ENCODE measurements at regions not wholly inside any gene's neighbourhood (a gene's known extent, or its start where the extent isn't known, plus 50 kb on each side); places are given as distances from the start of the nearest gene placed in this dataset.
"Not testable (repeated sequence)": the region's sequence is repeated elsewhere in the genome, so short reads cannot be mapped to it uniquely, and the experiment has no call there.

DNA sequence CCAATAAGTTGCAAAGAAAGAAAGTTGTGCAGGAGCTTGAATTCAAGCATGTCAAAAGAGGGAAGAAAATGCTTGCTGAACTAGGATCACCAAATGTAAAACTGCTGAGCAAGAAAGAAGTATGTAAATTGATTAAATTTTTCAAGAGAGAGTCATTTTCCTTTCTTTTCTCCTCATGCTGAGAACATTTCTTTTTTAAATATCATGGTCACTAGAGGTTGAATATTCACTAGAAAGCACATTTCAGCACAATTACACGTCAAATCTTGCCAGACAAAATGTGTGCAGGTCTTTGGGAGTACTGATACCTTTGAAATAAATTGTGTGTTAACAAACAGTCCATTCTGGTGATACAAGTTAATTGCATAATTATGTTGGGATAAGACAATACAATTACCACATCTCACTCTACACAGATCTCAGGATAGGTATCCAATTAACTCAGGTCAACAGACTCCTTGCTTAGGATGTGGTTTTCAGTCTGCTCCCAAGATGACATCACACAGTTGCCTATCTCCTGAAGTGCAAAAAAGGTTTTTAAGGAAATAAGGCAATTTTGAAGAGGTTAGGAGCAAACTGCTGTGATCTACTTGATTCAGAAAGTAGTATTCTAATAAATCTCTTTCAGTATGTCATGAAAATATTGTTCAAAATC is 862.2 kb downstream of the RPS29 start:
- DNase-seq (ENCODE audit: low spot score): no peak

DNA sequence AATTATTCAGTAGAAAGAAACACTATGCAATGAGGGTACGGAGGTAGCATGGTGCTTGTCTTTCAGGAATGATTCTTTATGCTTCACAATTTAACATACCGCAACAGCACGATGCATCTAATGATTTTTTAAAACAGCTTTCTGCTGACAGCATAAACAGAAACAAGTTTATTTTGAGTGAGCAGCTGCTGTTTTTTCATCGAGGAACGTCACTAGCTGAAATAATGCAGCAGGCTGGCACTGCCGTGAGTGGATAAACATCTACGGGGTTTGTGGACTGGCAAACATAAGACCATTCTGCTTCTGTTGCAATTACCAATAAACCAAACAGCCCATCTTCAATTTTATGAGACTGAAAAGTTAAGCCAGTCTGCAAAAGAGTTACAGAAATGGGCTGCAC is 871.8 kb downstream of the RPS29 start:
- DNase-seq (ENCODE audit: low spot score): no peak

DNA sequence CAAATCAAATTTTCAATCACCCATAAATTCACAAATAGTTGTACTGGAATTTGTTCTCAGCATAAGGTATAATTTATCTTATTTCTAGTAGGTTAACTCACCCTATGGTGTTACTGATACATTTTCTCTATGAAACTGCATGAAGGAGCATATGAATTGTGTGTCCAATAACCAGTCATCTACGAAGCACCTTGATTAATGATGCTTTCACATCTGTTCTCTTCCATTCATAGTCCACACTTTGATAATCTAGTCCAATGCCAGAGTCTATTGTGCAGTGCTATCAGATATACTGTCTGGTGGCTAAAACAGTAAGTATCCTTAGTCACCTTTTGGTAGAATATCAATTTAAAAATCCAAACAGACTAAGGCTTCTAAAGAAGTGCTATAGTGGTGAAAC is 876.0 kb downstream of the RPS29 start:
- no peak for DNase-seq (ENCODE audit: low spot score)

- no peak for DNase-seq (ENCODE audit: low spot score)
Observed at GRCh38 chr14:48709277-48709785, 876.8 kb downstream of the RPS29 start.

DNA sequence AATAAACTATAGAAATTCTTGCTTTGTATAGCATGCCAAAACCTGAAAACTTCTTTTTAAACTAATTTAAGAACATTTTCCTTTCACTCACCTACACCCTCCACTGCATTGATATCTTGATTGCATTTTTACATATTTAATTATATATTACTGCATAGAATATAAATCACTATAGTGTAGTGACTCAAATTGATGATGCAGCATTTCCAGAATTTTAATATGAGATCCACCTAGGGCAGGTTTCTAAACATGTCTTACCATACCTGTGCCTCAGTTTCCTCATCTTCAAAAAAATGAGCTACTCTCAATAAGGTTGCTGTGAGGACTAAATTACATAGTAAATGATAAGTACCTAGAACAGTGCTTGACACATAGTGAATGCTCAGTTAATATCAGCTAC is 881.5 kb downstream of the RPS29 start:
- DNase-seq (ENCODE audit: low spot score): no peak

GRCh38 chr14:48703728-48704467 is 882.3 kb downstream of the RPS29 start:
- no peak for DNase-seq (ENCODE audit: low spot score)

- not testable (repeated sequence) for DNase-seq (ENCODE audit: low spot score)
Observed at GRCh38 chr14:48697362-48697761, 888.8 kb downstream of the RPS29 start.

DNA sequence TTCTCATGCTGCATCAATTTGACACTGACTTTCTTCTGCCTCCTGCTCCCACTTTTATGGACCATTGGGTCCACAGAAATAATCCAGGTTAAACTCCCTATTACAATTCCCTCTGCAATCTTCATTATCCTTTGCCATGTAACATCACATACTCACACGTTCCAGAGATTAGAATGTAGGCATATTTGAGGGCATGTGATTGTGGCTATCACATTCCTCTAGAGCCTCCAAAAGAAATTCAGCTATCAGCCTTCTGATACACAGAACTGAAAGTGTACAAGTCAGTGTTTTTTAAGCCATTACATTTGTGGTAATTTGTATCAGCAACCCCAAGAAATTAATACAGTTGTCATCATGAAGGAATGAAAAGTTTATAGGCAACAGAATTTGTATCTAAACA is 892.4 kb downstream of the RPS29 start:
- no peak for DNase-seq (ENCODE audit: low spot score)

- peak; percentile 18 for DNase-seq (ENCODE audit: low spot score)
Observed at GRCh38 chr14:48690349-48690748, 895.8 kb downstream of the RPS29 start.

- no peak for DNase-seq (ENCODE audit: low spot score)
Observed at GRCh38 chr14:48686650-48687049, 899.5 kb downstream of the RPS29 start.

GRCh38 chr14:48672506-48672905 is 913.7 kb downstream of the RPS29 start:
- DNase-seq (ENCODE audit: low spot score): no peak

GRCh38 chr14:48670939-48671338 is 915.2 kb downstream of the RPS29 start:
- DNase-seq (ENCODE audit: low spot score): no peak

DNA sequence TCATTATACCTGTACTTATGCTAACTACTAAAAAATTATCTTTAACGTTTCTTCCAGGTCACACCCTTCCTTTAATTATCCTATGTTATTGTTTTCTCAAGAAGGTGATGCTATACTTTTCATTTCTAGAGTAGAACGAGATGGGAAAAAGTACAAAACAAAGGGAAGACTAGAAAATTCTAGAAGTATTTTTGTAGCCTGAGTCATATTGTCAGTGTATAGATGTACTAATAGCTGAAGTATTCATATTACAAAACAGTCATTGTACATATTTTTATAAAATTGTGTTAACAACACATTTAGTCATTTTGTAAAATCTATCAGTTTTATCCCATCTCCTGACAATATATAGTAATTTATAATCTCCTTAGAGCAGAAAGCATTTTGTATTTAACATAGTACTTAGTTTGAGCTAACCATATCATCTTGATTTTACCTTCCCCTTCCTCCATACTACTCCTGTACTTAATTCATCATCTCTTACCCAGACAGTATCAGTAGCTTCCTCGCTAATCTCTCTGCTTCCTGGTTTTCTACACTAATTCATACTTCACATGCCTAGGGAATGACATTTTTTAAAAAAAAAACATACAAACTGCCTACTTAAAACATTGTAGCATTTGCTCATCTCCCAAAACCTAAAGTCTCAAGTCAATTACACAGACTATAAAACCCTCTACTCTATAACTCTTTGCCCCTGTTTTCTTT is 920.9 kb downstream of the RPS29 start:
- DNase-seq (ENCODE audit: low spot score): no peak

- no peak for DNase-seq (ENCODE audit: low spot score)
Observed at GRCh38 chr14:48643241-48643640, 942.9 kb downstream of the RPS29 start.

GRCh38 chr14:48628870-48629269 is 953.5 kb upstream of the MDGA2 start:
- DNase-seq (ENCODE audit: low spot score): no peak

DNA sequence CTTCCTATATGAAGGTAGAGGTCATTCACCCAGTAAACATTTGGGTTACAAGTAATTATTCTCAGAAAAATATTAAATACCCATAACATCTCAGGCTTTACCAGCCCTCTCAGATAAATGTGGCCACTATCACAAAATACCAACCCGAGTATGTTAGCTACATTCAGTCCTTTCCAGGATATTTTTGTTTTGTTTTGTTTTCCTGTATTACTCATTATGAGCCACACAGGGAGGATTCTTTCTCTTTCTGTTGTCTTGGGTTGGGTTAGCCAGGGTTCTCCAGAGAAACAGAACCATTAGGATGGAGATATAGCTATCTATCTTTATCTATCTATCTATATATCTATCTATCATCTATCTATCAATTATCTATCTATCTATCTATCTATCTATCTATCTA is 947.6 kb upstream of the MDGA2 start:
- no peak for DNase-seq (ENCODE audit: low spot score)

DNA sequence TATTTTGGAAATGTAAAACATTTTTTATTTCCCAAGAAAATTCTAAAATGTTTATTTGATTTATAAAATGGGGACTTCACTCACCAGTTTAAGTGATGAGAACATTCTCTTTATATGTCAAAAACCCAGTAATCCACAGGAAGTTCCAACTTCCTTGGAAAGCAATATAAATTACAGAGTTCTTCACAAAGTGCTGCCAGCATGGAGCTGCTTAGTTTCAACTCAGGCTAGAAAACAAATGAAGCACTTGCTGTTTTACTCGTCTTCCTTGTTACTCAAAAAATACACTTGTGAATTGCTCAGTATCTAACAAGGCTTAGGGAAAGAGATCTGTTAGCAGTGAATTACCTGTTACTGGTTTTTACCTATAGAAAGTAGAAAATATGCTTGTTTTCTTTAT is 942.7 kb upstream of the MDGA2 start:
- no peak for DNase-seq (ENCODE audit: low spot score)

DNA sequence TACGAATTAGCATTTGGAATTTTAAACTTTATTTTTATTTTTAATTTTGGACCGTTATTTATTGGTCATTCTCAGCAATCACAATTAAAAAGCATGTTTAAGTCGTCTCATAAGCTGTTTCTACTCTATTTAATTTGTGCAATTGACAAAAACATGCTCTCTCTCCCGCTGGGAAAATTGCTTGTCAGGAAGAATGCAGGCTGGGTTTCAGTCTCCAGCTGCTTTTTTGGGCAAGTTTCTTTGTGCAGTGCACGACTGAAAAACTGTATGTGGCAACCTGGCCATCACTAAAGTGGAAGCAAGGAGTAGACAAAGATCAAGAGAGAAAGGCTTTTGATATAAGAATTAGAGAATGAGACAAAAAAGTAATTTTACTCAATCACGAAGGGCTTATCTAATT is 941.5 kb upstream of the MDGA2 start:
- no peak for DNase-seq (ENCODE audit: low spot score)

DNA sequence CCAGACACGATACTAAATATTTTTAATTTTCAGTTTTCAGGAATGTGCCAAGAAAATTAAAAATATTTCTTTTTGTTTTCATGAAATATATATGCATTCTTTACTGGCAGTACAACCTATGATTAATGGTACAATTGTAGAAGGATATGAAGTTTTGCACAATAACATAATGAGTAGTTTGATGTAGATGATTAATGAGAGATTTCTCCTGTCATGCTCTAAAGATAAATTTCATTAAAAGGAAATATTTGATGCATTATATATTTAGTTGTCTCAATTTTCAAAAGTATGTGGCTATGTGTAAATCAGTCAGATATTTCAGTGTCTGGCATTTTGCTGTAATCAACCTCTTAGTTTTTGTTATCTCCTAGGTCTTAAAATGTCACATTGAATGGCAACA is 940.2 kb upstream of the MDGA2 start:
- no peak for DNase-seq (ENCODE audit: low spot score)

DNA sequence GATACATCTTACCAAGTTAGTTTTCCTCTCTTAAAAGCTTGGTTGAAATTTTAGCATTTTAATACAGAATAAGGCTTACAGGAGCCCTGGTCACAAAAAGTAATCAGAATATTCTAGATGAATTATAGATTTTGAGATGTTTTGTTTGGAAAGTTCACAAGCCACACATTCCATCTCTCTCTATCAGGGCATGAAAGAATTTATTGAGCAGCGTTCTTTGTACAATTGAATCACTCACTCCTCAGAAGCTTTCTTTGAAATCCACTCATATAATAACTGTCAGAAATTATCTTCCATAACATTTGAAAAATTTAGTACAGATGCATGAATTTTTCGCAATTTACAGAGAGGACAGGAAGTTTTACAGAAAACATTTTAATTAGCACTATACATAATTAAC is 938.6 kb upstream of the MDGA2 start:
- DNase-seq (ENCODE audit: low spot score): no peak

GRCh38 chr14:48606960-48607359 is 931.6 kb upstream of the MDGA2 start:
- not testable (repeated sequence) for DNase-seq (ENCODE audit: low spot score)

DNA sequence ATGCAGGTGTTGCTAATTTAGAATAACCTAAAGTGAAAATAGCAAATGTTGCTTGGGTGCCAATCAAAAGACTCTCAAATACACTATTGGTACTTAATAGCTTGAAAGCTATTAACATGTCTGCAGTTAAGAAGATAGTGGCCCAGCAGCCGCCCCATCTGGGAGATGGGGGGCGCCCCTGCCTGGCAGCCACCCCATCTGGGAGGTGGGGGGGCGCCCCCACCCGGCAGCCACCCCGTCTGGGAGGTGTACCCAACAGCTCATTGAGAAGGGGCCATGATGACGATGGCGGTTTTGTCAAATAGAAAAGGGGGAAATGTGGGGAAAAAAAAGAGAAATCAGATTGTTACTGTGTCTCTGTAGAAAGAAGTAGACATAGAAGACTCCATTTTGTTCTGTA is 923.1 kb upstream of the MDGA2 start:
- no peak for DNase-seq (ENCODE audit: low spot score)

GRCh38 chr14:48586099-48586498 is 910.7 kb upstream of the MDGA2 start:
- DNase-seq (ENCODE audit: low spot score): no peak
